GM06990 (cell line): ENCODE measurements at regions not wholly inside any gene's neighbourhood (a gene's known extent, or its start where the extent isn't known, plus 50 kb on each side); places are given as distances from the start of the nearest gene placed in this dataset.

Experiments used
- DNase-seq: peaks from one replicate; pipeline ENCODE4 v3.0.0-alpha.2; 2011; ENCODE audit not compliant: insufficient read length; ENCODE audit errors: extremely low read depth
- H3K27me3 ChIP-seq: replicated peaks from 2 replicates; pipeline ENCODE4 v1.6.0; 2011; ENCODE audit warnings: low read length; ENCODE audit not compliant: control insufficient read depth, insufficient read depth
- H3K36me3 ChIP-seq: 2 replicates; pipeline ENCODE4 v1.5.1; 2011; ENCODE audit warnings: low read length; ENCODE audit not compliant: control insufficient read depth, insufficient read depth
- H3K4me3 ChIP-seq: replicated peaks from 2 replicates; pipeline ENCODE4 v1.5.1; 2011; ENCODE audit warnings: low read depth, mild to moderate bottlenecking, control low read depth, low read length
- TF ChIP-seq, protein P1 (sequence below): IDR thresholded peaks from 2 replicates; pipeline ENCODE4 v1.5.1; 2011; ENCODE audit warnings: low read length, control low read depth, mild to moderate bottlenecking, inconsistent platforms; ENCODE audit not compliant: insufficient read depth, poor library complexity, severe bottlenecking

DNA sequence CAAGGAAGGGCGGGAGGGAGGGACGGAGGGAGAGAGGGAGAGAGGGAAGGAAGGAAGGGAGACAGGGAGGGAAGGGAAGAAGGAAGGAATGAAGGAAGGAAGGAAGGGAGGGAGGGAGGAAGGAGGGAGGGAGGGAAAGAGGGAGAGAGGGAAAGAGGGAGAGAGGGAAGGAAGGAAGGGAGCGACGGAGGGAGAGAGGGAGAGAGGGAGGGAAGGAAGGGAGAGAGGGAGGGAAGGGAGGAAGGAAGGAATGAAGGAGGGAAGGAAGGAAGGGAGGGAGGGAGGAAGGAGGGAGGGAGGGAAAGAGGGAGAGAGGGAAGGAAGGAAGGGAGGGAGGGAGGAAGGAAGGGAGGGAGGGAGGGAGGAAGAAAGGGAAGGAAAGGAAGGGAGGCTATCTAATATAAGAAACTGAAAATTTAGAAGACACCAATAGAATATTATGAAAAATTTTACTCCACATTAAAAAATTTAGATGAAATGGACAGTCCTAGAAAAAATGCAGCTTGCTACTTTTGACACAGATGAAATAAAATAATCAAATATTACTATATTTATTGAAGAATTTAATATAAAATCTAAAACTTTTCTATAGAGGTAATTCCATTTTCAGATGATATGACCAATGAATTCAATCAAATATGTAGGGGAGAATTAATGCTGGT is 280.3 kb upstream of the SLITRK3 start:
- no peak for DNase-seq
- Histone ChIP-seq H3K36me3 (no peaks in the 10 kb centered on the region), H3K4me3 (no peak overlapping the region), H3K27me3 (no peaks in the 10 kb centered on the region)
- TF ChIP-seq, protein P1, sequence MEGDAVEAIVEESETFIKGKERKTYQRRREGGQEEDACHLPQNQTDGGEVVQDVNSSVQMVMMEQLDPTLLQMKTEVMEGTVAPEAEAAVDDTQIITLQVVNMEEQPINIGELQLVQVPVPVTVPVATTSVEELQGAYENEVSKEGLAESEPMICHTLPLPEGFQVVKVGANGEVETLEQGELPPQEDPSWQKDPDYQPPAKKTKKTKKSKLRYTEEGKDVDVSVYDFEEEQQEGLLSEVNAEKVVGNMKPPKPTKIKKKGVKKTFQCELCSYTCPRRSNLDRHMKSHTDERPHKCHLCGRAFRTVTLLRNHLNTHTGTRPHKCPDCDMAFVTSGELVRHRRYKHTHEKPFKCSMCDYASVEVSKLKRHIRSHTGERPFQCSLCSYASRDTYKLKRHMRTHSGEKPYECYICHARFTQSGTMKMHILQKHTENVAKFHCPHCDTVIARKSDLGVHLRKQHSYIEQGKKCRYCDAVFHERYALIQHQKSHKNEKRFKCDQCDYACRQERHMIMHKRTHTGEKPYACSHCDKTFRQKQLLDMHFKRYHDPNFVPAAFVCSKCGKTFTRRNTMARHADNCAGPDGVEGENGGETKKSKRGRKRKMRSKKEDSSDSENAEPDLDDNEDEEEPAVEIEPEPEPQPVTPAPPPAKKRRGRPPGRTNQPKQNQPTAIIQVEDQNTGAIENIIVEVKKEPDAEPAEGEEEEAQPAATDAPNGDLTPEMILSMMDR = no peak

DNA sequence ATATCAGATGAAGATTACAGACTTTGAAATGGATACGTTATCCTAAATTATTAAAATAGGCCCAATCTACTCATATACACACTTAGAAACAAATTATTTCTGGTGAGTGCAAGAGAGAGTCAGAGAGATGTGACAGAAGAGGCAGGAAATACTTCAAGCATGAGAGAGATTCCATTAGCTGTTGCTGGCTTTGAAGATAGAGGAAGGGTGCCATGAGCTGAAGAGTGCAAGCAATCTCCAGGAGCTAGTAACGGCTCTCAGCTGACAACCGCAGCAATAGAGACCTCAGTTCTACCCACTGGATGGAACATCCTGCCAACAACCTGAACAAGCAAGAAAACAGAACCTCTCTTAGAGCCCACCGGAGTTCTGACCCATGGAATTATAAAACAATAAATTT is 270.7 kb upstream of the SLITRK3 start:
- H3K36me3 ChIP-seq = no peaks in the 10 kb centered on the region
- no peaks in the 10 kb centered on the region for H3K27me3 ChIP-seq
- TF ChIP-seq, protein P1 = no peak
- DNase-seq = no peak
- H3K4me3 ChIP-seq = no peak overlapping the region

DNA sequence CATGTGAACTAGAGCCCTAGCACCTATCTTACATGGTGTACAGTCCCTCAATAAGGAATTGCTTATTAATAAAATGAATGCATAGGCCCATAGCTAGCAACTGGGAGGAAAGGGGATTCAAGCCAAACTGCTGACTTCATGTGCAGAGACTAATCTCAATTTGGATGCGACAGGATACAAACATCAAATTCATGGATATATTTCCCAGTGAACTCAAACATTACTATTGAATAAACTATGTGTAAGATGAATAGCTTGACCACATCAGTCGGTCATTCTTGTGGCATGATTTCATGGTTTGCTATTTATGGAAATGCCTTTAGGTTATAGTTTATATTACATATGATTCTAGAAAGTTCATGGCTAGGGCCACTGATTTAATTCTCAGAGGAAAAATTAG is 268.6 kb upstream of the SLITRK3 start:
- no peaks in the 10 kb centered on the region for H3K36me3 ChIP-seq
- no peaks in the 10 kb centered on the region for H3K27me3 ChIP-seq
- TF ChIP-seq, protein P1 = no peak
- no peak for DNase-seq
- no peak overlapping the region for H3K4me3 ChIP-seq

DNA sequence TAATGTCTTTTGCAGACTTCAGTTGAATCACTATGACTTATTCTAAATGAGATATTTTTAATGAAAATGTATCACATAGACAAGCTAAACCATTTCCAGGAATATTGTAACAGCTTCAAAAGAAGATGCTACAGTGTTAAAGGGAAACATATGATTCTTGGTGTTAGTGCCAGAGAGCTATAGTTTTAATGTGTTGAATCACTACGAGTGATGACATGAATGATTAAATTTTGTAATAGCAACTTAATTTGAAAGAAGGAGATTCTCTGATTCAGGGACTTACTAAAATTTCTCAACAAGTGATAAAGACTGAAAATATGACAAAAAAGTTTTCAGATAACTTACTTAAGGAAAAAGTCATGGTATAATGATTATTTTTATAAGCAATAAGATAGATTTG is 267.3 kb upstream of the SLITRK3 start:
- no peak for DNase-seq
- Histone ChIP-seq H3K27me3 (no peaks in the 10 kb centered on the region), H3K4me3 (no peak overlapping the region), H3K36me3 (no peaks in the 10 kb centered on the region)
- TF ChIP-seq, protein P1 = no peak

DNA sequence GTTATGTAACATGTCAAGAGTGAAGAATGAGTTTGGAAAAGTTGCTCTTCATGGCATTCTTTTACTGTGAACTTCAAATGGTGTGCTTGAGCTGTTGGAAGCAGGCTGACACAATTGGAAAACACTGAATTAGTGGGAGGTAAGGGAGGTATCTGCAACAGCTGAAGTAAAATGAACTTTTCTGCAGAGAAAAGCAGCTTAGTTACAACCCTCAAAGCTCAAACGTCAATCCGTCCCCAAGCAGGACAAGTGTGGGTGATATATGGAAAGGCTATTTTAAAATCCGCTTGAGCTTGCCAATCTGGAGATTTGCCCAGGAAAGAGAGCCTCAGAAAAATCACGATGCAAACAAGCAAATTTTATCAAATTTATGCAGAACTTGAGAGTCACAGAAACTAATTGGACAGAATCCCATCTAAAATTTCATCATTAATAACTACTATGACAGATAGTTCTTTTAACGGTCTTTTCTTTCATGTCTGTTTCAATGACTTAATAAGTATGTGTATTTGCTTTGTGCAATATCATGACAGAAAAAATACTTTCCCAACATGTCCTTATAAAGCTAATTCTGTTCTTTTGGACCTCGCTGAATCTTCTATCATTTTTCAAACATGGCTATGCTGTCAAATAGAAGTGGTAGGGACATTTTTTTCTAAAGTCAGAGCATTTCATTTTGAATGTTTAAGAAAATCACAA is 266.6 kb upstream of the SLITRK3 start:
- Histone ChIP-seq H3K4me3 (no peak overlapping the region), H3K27me3 (no peaks in the 10 kb centered on the region), H3K36me3 (no peaks in the 10 kb centered on the region)
- no peak for DNase-seq
- TF ChIP-seq, protein P1 = no peak
